Osteocyte (in vitro differentiated cells): ENCODE measurements at regions not wholly inside any gene's neighbourhood (a gene's known extent, or its start where the extent isn't known, plus 50 kb on each side); places are given as distances from the start of the nearest gene placed in this dataset.

Source experiments
- DNase-seq: peaks from one replicate; pipeline ENCODE4 v3.0.0; 2021; ENCODE audit warnings: mixed read lengths; ENCODE audit not compliant: unreplicated experiment; ENCODE audit errors: extremely low spot score
- H3K27ac Mint-ChIP-seq: one replicate; pipeline ENCODE4 v1.8.0; 2021; ENCODE audit warnings: mild to moderate bottlenecking, mixed read lengths; ENCODE audit not compliant: unreplicated experiment
- H3K27me3 Mint-ChIP-seq: one replicate; pipeline ENCODE4 v1.8.0; 2021; ENCODE audit warnings: mixed read lengths; ENCODE audit not compliant: unreplicated experiment
- H3K36me3 Mint-ChIP-seq: one replicate; pipeline ENCODE4 v1.8.0; 2021; ENCODE audit warnings: mixed read lengths; ENCODE audit not compliant: unreplicated experiment
- H3K4me1 Mint-ChIP-seq: one replicate; pipeline ENCODE4 v1.8.0; 2021; ENCODE audit warnings: mixed read lengths; ENCODE audit not compliant: unreplicated experiment
- H3K4me3 Mint-ChIP-seq: one replicate; pipeline ENCODE4 v1.8.0; 2021; ENCODE audit warnings: mild to moderate bottlenecking, moderate library complexity, mixed read lengths; ENCODE audit not compliant: unreplicated experiment
- H3K9me3 Mint-ChIP-seq: one replicate; pipeline ENCODE4 v1.8.0; 2021; ENCODE audit warnings: mixed read lengths; ENCODE audit not compliant: unreplicated experiment
- TF ChIP-seq, protein P1 (sequence below): fragments of 200-600 bp; sonication (generic); IDR thresholded peaks from 2 replicates; pipeline ENCODE4 v1.5.0; 2021; ENCODE audit warnings: antibody characterized with exemption, mild to moderate bottlenecking, moderate library complexity

GRCh38 chr3:95901948-95902347, 912.4 kb upstream of the EPHA6 start:
- H3K27ac Mint-ChIP-seq, result no peak overlapping the region
- peaks cover 3% of the 10 kb centered on the region for H3K4me1 Mint-ChIP-seq
- H3K27me3 Mint-ChIP-seq, result no peaks in the 10 kb centered on the region
- no peaks in the 10 kb centered on the region for H3K9me3 Mint-ChIP-seq
- H3K36me3 Mint-ChIP-seq, result no peaks in the 10 kb centered on the region
- DNase-seq, result no peak
- H3K4me3 Mint-ChIP-seq, result no peak overlapping the region
- TF ChIP-seq, protein P1, sequence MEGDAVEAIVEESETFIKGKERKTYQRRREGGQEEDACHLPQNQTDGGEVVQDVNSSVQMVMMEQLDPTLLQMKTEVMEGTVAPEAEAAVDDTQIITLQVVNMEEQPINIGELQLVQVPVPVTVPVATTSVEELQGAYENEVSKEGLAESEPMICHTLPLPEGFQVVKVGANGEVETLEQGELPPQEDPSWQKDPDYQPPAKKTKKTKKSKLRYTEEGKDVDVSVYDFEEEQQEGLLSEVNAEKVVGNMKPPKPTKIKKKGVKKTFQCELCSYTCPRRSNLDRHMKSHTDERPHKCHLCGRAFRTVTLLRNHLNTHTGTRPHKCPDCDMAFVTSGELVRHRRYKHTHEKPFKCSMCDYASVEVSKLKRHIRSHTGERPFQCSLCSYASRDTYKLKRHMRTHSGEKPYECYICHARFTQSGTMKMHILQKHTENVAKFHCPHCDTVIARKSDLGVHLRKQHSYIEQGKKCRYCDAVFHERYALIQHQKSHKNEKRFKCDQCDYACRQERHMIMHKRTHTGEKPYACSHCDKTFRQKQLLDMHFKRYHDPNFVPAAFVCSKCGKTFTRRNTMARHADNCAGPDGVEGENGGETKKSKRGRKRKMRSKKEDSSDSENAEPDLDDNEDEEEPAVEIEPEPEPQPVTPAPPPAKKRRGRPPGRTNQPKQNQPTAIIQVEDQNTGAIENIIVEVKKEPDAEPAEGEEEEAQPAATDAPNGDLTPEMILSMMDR, result no peak

- Mint-ChIP-seq H3K4me1 (peaks cover 3% of the 10 kb centered on the region), H3K27me3 (no peaks in the 10 kb centered on the region), H3K4me3 (no peak overlapping the region), H3K9me3 (no peaks in the 10 kb centered on the region), H3K27ac (peak overlapping the region; percentile 5), H3K36me3 (no peaks in the 10 kb centered on the region)
- TF ChIP-seq, protein P1, result no peak
- no peak for DNase-seq
These were observed 909.2 kb upstream of the EPHA6 start for GRCh38 chr3:95905182-95905581.

GRCh38 chr3:95911767-95912166, 902.6 kb upstream of the EPHA6 start:
- Mint-ChIP-seq H3K27ac (no peak overlapping the region), H3K27me3 (no peaks in the 10 kb centered on the region), H3K36me3 (no peaks in the 10 kb centered on the region), H3K4me1 (no peaks in the 10 kb centered on the region), H3K4me3 (no peak overlapping the region), H3K9me3 (no peaks in the 10 kb centered on the region)
- no peak for DNase-seq
- TF ChIP-seq, protein P1, result no peak

DNA sequence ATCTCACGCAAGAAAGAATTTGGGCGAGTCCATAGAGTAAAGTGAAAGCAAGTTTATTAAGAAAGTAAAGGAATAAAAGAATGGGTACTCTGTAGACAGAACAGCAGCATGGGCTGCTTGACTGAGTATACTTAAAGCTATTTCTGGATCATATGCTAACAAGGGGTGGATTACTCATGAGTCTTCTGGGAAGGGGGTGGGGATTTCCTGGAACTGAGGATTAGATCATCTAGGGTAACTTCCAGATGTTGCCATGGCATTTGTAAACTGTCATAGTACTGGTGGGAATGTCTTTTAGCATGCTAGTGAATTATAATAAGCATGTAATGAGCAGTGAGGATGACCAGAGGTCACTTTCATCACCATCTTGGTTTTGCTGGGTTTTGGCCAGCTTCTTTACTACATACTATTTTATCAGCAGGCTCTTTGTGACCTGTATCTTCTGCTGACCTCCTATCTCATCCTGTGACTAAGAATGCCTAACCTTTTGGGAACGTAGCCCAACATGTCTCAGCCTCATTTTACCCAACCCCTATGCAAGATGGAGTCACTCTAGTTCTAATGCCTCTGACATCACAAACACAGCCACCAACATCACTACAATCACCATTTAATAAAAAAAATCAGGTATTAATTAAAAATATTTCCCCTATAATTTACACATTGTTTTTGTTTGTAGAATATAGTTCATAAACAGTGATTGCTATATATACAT, 890.7 kb upstream of the EPHA6 start:
- peak overlapping the region; percentile 20 for H3K4me3 Mint-ChIP-seq
- H3K27me3 Mint-ChIP-seq, result peaks cover 6% of the 10 kb centered on the region

DNA sequence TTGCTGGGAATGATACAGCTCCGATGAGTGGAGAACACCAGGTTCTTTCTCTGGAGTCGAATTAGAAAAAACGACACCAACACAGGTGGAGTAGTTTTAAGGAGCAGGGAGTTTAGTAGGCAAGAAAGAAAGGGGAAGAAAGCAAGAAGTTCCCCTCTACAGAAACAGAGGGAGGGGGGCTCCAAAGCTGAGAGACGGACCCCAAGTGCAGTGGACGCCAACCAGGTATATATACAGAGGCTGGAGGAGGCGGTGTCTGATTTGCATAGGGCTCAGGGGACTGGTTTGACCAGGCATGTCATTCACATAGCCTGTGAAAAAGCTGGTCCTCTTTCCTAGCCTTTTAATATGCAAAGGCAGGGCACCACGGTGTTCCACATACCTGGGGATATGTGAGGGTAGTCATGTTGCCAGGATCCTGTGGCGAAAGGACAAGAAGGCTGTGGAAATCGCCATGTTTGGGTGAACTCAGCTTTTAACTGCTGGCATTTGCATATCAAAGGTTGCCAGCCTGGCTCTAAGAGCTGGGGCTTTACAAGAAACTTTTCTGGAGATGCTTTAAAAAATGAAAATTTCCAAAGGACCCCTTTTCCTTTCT, 887.4 kb upstream of the EPHA6 start:
- Mint-ChIP-seq H3K4me3 (no peak overlapping the region), H3K27me3 (peaks cover 6% of the 10 kb centered on the region), H3K9me3 (no peaks in the 10 kb centered on the region), H3K4me1 (peaks cover 17% of the 10 kb centered on the region), H3K36me3 (no peaks in the 10 kb centered on the region), H3K27ac (no peak overlapping the region)
- DNase-seq, result no peak
- TF ChIP-seq, protein P1, result no peak

More for the DNA sequence above, 890.7 kb upstream of the EPHA6 start:
- Mint-ChIP-seq H3K4me1 (peaks cover 30% of the 10 kb centered on the region), H3K27ac (peak overlapping the region; percentile 91), H3K9me3 (no peaks in the 10 kb centered on the region), H3K36me3 (no peaks in the 10 kb centered on the region)
- TF ChIP-seq, protein P1, result no peak
- no peak for DNase-seq
